ENCODE measurements at regions not wholly inside any gene's neighbourhood (a gene's known extent, or its start where the extent isn't known, plus 50 kb on each side); places are given as distances from the start of the nearest gene placed in this dataset.

GRCh38 chr2:239463541-239464165, 62.8 kb upstream of the HDAC4 start:
- Histone ChIP-seq H3K4me3 (ENCODE audit: severe bottlenecking) (no peak overlapping the region), H3K27ac (ENCODE audit: poor library complexity, severe bottlenecking) (no peak overlapping the region)
- DNase-seq (ENCODE audit: low spot score): peak; percentile 27

GRCh38 chr2:239462671-239463506, 62.1 kb upstream of the HDAC4 start:
- no peak for TF ChIP-seq CTCF (IDR thresholded peaks at IDR 0.05; ENCODE audit: poor library complexity, severe bottlenecking)
- DNase-seq (ENCODE audit: low spot score): peak; percentile 46
- H3K9me3 ChIP-seq (ENCODE audit: severe bottlenecking): no peaks in the 10 kb centered on the region
- H3K4me1 ChIP-seq (ENCODE audit: insufficient read depth, poor library complexity, severe bottlenecking): peaks cover 7% of the 10 kb centered on the region
- H3K27me3 ChIP-seq (ENCODE audit: insufficient read depth, poor library complexity, severe bottlenecking): no peaks in the 10 kb centered on the region
- ATAC-seq (ENCODE audit: low read depth): no peak
- H3K27ac ChIP-seq (ENCODE audit: poor library complexity, severe bottlenecking): no peak overlapping the region
- no peaks in the 10 kb centered on the region for H3K36me3 ChIP-seq (ENCODE audit: low read depth)
- H3K4me3 ChIP-seq (ENCODE audit: severe bottlenecking): no peak overlapping the region

More at GRCh38 chr2:239463541-239464165, 62.8 kb upstream of the HDAC4 start:
- H3K27me3 ChIP-seq (ENCODE audit: insufficient read depth, poor library complexity, severe bottlenecking): no peaks in the 10 kb centered on the region
- no peaks in the 10 kb centered on the region for H3K9me3 ChIP-seq (ENCODE audit: severe bottlenecking)
- no peaks in the 10 kb centered on the region for H3K36me3 ChIP-seq (ENCODE audit: low read depth)
- no peak for ATAC-seq (ENCODE audit: low read depth)
- no peak for TF ChIP-seq CTCF (IDR thresholded peaks at IDR 0.05; ENCODE audit: poor library complexity, severe bottlenecking)
- H3K4me1 ChIP-seq (ENCODE audit: insufficient read depth, poor library complexity, severe bottlenecking): peaks cover 7% of the 10 kb centered on the region

- ATAC-seq (ENCODE audit: low read depth) (no peak), DNase-seq (ENCODE audit: low spot score) (peak; percentile 42)
- Histone ChIP-seq H3K27me3 (ENCODE audit: insufficient read depth, poor library complexity, severe bottlenecking) (no peaks in the 10 kb centered on the region), H3K4me3 (ENCODE audit: severe bottlenecking) (no peak overlapping the region), H3K36me3 (ENCODE audit: low read depth) (no peaks in the 10 kb centered on the region), H3K27ac (ENCODE audit: poor library complexity, severe bottlenecking) (no peak overlapping the region), H3K9me3 (ENCODE audit: severe bottlenecking) (no peaks in the 10 kb centered on the region), H3K4me1 (ENCODE audit: insufficient read depth, poor library complexity, severe bottlenecking) (peaks cover 7% of the 10 kb centered on the region)
- no peak for TF ChIP-seq CTCF (IDR thresholded peaks at IDR 0.05; ENCODE audit: poor library complexity, severe bottlenecking)
Observed at GRCh38 chr2:239462191-239462515, 61.3 kb upstream of the HDAC4 start.

GRCh38 chr2:239461291-239462190, 60.7 kb upstream of the HDAC4 start:
- ATAC-seq (ENCODE audit: low read depth): no peak
- TF ChIP-seq CTCF (IDR thresholded peaks at IDR 0.05; ENCODE audit: poor library complexity, severe bottlenecking): no peak
- DNase-seq (ENCODE audit: low spot score): peak; percentile 38
- H3K27me3 ChIP-seq (ENCODE audit: insufficient read depth, poor library complexity, severe bottlenecking): peaks cover 2% of the 10 kb centered on the region
- no peak overlapping the region for H3K27ac ChIP-seq (ENCODE audit: poor library complexity, severe bottlenecking)
- peaks cover 7% of the 10 kb centered on the region for H3K4me1 ChIP-seq (ENCODE audit: insufficient read depth, poor library complexity, severe bottlenecking)
- no peaks in the 10 kb centered on the region for H3K36me3 ChIP-seq (ENCODE audit: low read depth)
- no peak overlapping the region for H3K4me3 ChIP-seq (ENCODE audit: severe bottlenecking)
- H3K9me3 ChIP-seq (ENCODE audit: severe bottlenecking): no peaks in the 10 kb centered on the region
